HG03097 (cell line): ENCODE measurements at regions not wholly inside any gene's neighbourhood (a gene's known extent, or its start where the extent isn't known, plus 50 kb on each side); places are given as distances from the start of the nearest gene placed in this dataset.

Experiments
- ATAC-seq: cut with Tn5 transposase; IDR thresholded peaks from one replicate; pipeline ENCODE4 v1.9.1; 2021; ENCODE audit not compliant: unreplicated experiment, low FRiP score

GRCh38 chr9:101796044-101796443, 57.6 kb upstream of the GRIN3A start:
- ATAC-seq = no peak

GRCh38 chr9:101795147-101795546, 56.7 kb upstream of the GRIN3A start:
- ATAC-seq = no peak

- ATAC-seq = no peak
Observed at GRCh38 chr9:101792475-101792874, 54.0 kb upstream of the GRIN3A start.

- ATAC-seq = no peak
Observed at GRCh38 chr9:101791938-101792337, 53.5 kb upstream of the GRIN3A start.

GRCh38 chr9:101791533-101791932, 53.1 kb upstream of the GRIN3A start:
- ATAC-seq = no peak
